ENCODE measurements at regions not wholly inside any gene's neighbourhood (a gene's known extent, or its start where the extent isn't known, plus 50 kb on each side); places are given as distances from the start of the nearest gene placed in this dataset.

DNA sequence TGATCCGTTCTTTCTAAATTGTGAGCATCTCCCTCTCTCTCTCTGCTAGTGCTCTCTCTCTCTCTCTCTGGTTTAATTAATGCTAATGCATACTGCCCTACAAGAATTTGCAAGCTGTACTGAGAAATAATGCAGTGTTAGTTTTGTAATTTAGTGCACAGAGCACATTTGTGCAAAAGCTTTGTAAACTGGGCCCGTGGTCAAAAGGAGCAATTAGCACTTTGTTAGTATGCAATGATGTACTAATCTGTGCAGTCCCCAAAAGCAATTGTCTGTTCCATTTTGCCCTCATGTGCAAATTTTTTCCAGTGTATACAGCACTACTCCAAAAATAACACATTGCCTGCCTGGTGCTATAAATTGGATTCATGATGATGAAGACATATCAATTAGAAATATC is 184.6 kb upstream of the CMC1 start:
- TF ChIP-seq EZH2phosphoT487 (IDR thresholded peaks at IDR 0.05; ENCODE audit: low read depth, severe bottlenecking, unreplicated experiment): no peak
- TF ChIP-seq, protein P1, sequence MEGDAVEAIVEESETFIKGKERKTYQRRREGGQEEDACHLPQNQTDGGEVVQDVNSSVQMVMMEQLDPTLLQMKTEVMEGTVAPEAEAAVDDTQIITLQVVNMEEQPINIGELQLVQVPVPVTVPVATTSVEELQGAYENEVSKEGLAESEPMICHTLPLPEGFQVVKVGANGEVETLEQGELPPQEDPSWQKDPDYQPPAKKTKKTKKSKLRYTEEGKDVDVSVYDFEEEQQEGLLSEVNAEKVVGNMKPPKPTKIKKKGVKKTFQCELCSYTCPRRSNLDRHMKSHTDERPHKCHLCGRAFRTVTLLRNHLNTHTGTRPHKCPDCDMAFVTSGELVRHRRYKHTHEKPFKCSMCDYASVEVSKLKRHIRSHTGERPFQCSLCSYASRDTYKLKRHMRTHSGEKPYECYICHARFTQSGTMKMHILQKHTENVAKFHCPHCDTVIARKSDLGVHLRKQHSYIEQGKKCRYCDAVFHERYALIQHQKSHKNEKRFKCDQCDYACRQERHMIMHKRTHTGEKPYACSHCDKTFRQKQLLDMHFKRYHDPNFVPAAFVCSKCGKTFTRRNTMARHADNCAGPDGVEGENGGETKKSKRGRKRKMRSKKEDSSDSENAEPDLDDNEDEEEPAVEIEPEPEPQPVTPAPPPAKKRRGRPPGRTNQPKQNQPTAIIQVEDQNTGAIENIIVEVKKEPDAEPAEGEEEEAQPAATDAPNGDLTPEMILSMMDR (IDR thresholded peaks at IDR 0.05; ENCODE audit: poor library complexity): no peak

Data from hepatocyte (in vitro differentiated cells).